ENCODE measurements at regions not wholly inside any gene's neighbourhood (a gene's known extent, or its start where the extent isn't known, plus 50 kb on each side); places are given as distances from the start of the nearest gene placed in this dataset.

DNA sequence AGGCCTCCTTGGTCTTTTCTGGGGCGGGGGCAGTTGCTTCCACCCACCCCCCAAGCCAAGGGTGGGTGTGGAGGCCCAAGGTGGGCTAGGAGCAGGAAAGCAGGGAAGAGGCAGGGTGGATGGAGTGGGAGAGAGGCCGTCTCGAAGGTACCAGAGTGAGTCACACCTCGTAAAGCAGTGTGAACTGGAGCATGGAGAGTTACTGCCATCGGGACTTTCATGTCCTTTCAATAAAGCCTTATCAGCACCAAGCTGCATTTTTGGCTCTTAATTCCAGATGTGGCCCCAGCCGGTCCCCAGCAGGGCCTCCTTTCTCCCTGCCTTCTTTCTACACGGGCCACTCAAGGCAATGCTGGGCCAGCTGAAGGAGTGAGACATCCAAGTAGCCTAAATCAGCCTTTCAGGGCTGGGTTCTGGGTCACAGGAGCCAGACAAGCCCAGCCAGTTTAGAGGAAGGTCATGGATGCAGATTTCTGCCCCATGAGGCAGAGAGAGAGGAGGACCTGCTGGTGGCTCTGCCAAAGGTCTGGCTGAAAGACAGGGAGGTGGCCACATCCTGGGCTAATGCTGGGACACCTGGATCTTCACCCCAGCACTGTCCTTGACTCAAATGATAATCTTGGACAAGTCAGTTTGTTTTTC is 59.0 kb upstream of the CD82 start:
- no peak for ATAC-seq
- no peaks in the 10 kb centered on the region for H3K36me3 ChIP-seq
- 79 to 90% methylated on average over 2 to 5 of the region's 7 CpGs for WGBS, 2 donors (ENCODE audit: low coverage in 1 of 2)
- TF ChIP-seq, protein P1, sequence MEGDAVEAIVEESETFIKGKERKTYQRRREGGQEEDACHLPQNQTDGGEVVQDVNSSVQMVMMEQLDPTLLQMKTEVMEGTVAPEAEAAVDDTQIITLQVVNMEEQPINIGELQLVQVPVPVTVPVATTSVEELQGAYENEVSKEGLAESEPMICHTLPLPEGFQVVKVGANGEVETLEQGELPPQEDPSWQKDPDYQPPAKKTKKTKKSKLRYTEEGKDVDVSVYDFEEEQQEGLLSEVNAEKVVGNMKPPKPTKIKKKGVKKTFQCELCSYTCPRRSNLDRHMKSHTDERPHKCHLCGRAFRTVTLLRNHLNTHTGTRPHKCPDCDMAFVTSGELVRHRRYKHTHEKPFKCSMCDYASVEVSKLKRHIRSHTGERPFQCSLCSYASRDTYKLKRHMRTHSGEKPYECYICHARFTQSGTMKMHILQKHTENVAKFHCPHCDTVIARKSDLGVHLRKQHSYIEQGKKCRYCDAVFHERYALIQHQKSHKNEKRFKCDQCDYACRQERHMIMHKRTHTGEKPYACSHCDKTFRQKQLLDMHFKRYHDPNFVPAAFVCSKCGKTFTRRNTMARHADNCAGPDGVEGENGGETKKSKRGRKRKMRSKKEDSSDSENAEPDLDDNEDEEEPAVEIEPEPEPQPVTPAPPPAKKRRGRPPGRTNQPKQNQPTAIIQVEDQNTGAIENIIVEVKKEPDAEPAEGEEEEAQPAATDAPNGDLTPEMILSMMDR (IDR thresholded peaks at IDR 0.05): no peak
- TF ChIP-seq POLR2A (IDR thresholded peaks at IDR 0.05) (no peak), POLR2AphosphoS5 (IDR thresholded peaks at IDR 0.05) (no peak), EP300 (IDR thresholded peaks at IDR 0.05) (no peak)
- H3K27me3 ChIP-seq: no peaks in the 10 kb centered on the region
- H3K4me3 ChIP-seq: no peak overlapping the region
- no peaks in the 10 kb centered on the region for H3K4me1 ChIP-seq
- no peak overlapping the region for H3K27ac ChIP-seq
- H3K9me3 ChIP-seq: peaks cover 0 to 17% (median 0%) of the 10 kb centered on the region in 3 donors

DNA sequence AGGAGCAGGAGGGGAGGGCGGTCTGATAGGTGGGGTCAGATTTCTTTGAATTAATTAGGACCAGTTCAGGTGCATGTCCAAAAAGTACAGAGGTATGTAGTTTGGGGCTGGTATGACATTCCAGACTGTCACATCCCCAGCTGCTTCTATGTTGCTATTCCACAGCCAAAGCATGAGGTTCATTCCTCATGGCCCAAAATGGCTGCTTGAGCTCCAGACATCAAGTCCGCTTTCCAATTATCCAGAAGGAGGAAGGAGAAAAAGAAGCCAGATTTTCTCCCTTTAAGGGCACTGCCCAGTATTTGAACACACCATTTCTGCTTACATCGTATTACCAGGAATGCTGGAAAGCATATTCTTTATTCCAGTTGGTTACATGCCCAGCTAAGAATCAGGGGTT is 58.0 kb upstream of the CD82 start:
- no peak overlapping the region for H3K4me3 ChIP-seq
- H3K27ac ChIP-seq: no peak overlapping the region
- no peaks in the 10 kb centered on the region for H3K36me3 ChIP-seq
- 86 to 91% methylated on average over 3 of the region's 3 CpGs for WGBS, 2 donors (ENCODE audit: low coverage in 1 of 2)
- peaks cover 0 to 17% (median 0%) of the 10 kb centered on the region in 3 donors for H3K9me3 ChIP-seq
- no peak for TF ChIP-seq POLR2A (IDR thresholded peaks at IDR 0.05)
- no peak for TF ChIP-seq EP300 (IDR thresholded peaks at IDR 0.05)
- H3K27me3 ChIP-seq: no peaks in the 10 kb centered on the region
- no peak for ATAC-seq
- H3K4me1 ChIP-seq: no peaks in the 10 kb centered on the region

DNA sequence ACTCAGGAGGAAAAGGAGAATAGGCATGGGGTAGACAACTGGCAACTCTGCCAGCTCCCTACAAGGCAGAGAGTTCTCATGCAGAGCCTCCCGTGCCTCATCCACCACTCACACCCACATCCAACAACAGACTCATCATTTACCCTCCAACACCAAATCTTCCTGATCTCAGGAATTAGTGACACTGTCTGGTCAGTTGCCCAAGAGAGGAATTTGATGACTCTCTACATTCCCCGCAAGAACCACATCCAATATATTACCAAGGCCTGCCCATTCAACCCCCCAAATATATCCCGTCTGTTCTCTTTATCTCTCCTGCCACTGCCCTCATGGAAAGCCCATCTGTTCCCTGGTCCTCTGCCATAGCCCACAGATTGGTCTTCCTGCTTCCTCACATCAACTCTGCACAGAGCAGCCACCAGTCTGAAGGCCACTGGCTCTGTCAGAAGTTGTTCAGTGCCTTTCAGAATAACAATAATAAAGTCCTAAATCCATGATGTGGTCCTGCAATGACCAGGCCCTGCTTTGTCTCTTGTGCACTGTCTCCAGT is 57.5 kb upstream of the CD82 start:
- Histone ChIP-seq H3K27ac (no peak overlapping the region), H3K9me3 (peaks cover 0 to 17% (median 0%) of the 10 kb centered on the region in 3 donors), H3K36me3 (no peaks in the 10 kb centered on the region), H3K27me3 (no peaks in the 10 kb centered on the region), H3K4me1 (no peaks in the 10 kb centered on the region), H3K4me3 (no peak overlapping the region)
- WGBS, 2 donors (ENCODE audit: low coverage in 1 of 2): 94 to 100% methylated on average over 3 of the region's 3 CpGs
- TF ChIP-seq, protein P1 (IDR thresholded peaks at IDR 0.05): no peak
- no peak for TF ChIP-seq POLR2A (IDR thresholded peaks at IDR 0.05)
- no peak for TF ChIP-seq POLR2AphosphoS5 (IDR thresholded peaks at IDR 0.05)
- no peak for TF ChIP-seq EP300 (IDR thresholded peaks at IDR 0.05)
- no peak for ATAC-seq

DNA sequence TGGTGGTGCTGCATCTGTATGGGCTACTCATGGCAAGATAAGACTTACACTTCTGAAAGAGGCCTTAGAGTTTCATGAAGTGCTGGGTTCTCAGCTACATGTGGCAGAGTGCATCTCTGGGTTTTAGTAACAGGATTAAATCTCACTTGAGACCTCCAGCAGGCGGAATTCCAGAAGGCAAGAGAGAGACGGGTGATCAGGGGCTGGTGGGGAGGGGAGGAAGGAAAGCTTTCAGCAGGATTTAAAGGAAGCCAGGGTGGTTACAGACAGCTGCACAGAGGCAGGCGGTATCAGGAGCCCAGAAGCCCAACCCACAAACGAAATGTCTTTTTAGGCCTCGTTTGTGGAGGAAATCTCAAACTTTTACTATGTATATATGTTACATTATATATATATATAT is 56.2 kb upstream of the CD82 start:
- Histone ChIP-seq H3K36me3 (no peaks in the 10 kb centered on the region), H3K4me3 (no peak overlapping the region), H3K27me3 (no peaks in the 10 kb centered on the region), H3K27ac (no peak overlapping the region), H3K9me3 (peaks cover 0 to 17% (median 0%) of the 10 kb centered on the region in 3 donors), H3K4me1 (no peaks in the 10 kb centered on the region)
- 39 to 77% methylated on average over 3 to 5 of the region's 5 CpGs for WGBS, 2 donors (ENCODE audit: low coverage in 1 of 2)
- TF ChIP-seq, protein P1 (IDR thresholded peaks at IDR 0.05): no peak
- TF ChIP-seq EP300 (IDR thresholded peaks at IDR 0.05) (no peak), POLR2AphosphoS5 (IDR thresholded peaks at IDR 0.05) (no peak), POLR2A (IDR thresholded peaks at IDR 0.05) (no peak)
- no peak for ATAC-seq

DNA sequence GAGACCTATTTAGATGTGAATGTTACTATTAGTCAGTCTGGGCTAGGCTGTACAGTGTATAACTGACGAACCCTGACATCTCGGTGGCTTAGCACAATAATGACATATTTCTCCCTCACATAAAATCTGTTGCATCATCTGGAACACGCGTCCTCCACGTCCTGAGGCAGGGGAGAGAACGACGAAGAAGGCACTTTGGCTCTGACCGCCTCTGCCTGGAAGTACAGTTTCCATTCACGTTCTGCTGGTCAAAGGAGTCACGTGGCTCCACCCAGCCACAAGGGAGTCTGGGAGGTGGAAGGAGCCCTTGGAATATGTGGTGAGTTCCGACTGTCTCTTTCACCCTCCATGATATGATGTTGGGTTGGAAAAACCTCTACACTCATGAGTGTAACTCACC is 55.1 kb upstream of the CD82 start:
- Histone ChIP-seq H3K4me1 (no peaks in the 10 kb centered on the region), H3K36me3 (no peaks in the 10 kb centered on the region), H3K27ac (no peak overlapping the region), H3K9me3 (peaks cover 0 to 10% (median 0%) of the 10 kb centered on the region in 3 donors), H3K4me3 (no peak overlapping the region), H3K27me3 (no peaks in the 10 kb centered on the region)
- TF ChIP-seq POLR2AphosphoS5 (IDR thresholded peaks at IDR 0.05): no peak
- TF ChIP-seq, protein P1 (IDR thresholded peaks at IDR 0.05): no peak
- no peak for TF ChIP-seq POLR2A (IDR thresholded peaks at IDR 0.05)
- no peak for TF ChIP-seq EP300 (IDR thresholded peaks at IDR 0.05)
- WGBS, 2 donors (ENCODE audit: low coverage in 1 of 2): 80 to 84% methylated on average over 10 of the region's 11 CpGs
- no peak for ATAC-seq

Measured in gastroesophageal sphincter (tissue), 4 donors.